SK-MEL-5 (cell line): ENCODE measurements at regions not wholly inside any gene's neighbourhood (a gene's known extent, or its start where the extent isn't known, plus 50 kb on each side); places are given as distances from the start of the nearest gene placed in this dataset.

Source experiments
- DNase-seq: peaks from one replicate; pipeline ENCODE4 v3.0.0-alpha.2; 2016; ENCODE audit warnings: low read depth, low spot score
- in situ Hi-C: cut with HindIII; loops from 2 replicates; pipeline ENCODE4 v1.10.0; 2016; ENCODE audit warnings: low sequenced_read_pairs, high pct_unique_total_duplicates, low pct_unique_long_range_greater_than_20kb

- in situ Hi-C loops, result no loop called here
- no peak for DNase-seq
Measured at GRCh38 chr5:135091286-135091685, 57.3 kb upstream of the PITX1 start.

- no peak for DNase-seq
- in situ Hi-C loops, result no loop called here
Measured at GRCh38 chr5:135089912-135090311, 55.9 kb upstream of the PITX1 start.

- in situ Hi-C loops, result no loop called here
- no peak for DNase-seq
Measured at GRCh38 chr5:135088911-135089310, 54.9 kb upstream of the PITX1 start.

GRCh38 chr5:135087950-135088349, 53.9 kb upstream of the PITX1 start:
- in situ Hi-C loops, result no loop called here
- DNase-seq, result no peak

- in situ Hi-C loops, result no loop called here
- DNase-seq, result no peak
Measured at GRCh38 chr5:135085936-135086725, 52.1 kb upstream of the PITX1 start.

GRCh38 chr5:135085133-135085935, 51.3 kb upstream of the PITX1 start:
- no peak for DNase-seq
- in situ Hi-C loops, result no loop called here
